COLO668 (cell line): ENCODE measurements at regions not wholly inside any gene's neighbourhood (a gene's known extent, or its start where the extent isn't known, plus 50 kb on each side); places are given as distances from the start of the nearest gene placed in this dataset.

Experiments used
- DNase-seq: peaks from one replicate; lab custom pipeline; 2025; ENCODE audit not compliant: unreplicated experiment; lab: John Stamatoyannopoulos, UW

DNA sequence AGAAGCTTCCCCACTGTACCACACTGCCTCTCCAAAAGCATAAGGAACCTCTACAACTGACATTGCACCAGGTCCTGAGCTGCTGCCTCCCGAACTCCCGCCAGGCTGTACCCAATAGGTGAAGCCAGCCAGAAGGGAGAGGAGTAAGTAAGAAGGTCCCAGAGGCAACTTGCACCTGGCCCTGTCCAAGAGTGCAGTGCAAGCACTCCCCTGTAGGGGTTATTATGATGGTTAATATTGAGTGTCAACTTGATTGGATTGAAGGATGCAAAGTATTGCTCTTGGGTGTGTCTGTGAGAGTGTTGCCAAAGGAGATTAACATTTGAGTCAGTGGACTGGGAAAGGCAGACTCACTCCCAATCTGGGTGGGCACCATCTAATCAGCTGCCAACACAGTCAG lies 879.3 kb upstream of the SLIT2 start:
- no peak for DNase-seq

DNA sequence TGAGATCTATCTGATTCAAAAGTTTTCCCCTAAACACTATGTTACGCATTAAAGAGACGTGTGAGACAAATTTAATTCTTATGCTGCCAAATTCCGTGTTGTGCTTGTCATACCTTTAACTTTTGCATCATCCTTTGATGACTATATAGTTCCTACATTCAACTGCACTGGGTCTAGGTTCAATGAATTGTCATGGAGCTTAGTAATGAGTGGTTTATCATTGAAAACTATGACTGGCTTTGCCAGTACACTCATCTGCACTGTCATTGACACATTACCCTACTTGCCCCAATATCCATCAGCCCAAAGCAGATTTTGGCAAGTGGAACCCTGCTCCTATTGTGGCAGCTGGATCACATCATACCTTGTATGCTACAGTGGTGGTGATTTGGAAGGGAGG lies 882.9 kb upstream of the SLIT2 start:
- no peak for DNase-seq

DNA sequence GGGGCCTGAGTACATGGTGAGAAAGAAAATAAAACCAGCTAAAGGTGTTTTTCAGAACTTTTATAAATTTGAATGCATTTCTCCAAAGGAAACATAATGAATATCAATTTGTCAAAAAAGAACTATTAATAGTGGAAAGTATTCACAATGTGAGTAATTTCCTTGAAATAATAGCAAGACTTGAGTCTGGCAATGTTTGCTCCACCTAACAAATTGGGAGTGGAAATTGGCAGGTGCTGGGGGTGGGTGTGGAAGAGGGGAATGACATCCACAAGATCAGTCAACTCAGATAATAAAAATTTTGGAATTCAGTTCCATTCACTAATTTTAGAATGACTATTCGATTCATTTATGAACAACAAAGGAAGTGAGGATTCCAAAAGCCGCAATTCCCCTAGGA lies 884.8 kb upstream of the SLIT2 start:
- no peak for DNase-seq

DNA sequence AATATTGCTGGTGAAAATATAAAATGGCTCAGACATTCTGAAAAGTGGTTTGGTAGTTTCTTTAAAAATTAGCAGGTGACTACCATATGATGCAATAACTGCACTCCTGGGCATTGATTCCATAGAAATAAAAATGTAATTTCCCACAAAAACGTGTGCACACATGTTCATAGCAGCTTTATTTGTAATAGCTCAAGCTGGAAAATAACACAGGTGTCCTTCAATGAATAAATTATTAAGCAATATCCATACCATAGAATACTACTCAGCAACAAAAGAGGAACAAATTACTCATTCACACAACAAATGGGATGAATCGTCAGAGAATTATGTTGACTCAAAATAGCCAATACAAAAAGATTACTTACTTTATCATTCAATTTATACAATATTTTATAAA lies 893.7 kb upstream of the SLIT2 start:
- no peak for DNase-seq

DNA sequence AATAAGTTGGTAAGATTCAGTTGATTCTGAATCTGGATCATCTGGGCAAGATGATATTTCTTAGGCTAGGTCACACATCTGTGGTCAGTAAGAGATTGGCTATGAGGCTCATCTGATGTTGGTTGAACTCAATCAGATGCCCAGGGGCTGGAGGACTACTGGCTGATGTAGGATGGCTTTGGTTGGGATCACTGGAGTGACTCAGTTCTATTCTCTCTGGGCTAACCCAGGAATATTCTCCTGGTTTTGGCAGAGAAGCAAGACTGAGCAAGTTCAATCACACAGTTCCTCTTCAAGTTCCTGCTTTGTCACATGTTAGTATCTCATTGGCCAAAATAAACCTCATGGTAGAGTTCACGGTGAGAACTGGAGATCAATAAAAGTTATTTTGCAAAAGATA lies 902.3 kb upstream of the SLIT2 start:
- no peak for DNase-seq

DNA sequence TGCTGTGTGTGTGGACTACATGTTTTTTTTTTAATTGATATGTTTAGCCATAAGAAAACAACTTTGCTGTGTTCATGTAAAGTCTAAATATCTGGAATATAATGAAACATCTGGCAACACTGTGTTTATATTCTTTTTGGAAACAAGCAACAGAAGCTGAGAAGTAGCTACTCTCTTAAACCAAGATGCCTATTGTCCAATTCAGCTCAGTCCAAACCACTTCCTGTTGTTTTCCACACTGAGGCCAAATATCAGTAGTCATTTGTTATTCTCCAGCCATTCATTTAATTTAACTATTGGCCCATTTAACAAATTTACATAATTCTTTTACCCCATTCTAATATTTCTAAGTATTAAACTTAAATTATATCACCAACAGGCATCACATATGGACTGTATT lies 903.0 kb upstream of the SLIT2 start:
- DNase-seq: no peak

DNA sequence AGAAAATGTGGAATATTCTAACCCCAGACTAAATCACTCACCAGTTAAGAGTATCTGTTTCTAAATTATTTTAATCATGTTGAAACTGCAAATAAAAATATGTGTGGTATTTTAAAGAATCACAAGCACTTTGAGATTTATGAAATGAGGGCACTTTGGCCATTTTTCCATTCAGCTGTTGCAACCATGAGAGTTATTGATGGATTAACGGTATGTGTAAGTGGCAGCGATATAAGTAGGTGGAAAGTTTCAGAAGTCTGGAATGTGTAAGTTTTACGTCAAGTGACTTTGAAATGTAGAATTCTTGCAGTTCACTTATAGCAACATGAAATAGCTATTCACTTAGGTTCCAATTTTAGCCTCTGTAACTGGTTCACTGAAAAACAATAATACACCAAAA lies 905.1 kb upstream of the SLIT2 start:
- no peak for DNase-seq

DNA sequence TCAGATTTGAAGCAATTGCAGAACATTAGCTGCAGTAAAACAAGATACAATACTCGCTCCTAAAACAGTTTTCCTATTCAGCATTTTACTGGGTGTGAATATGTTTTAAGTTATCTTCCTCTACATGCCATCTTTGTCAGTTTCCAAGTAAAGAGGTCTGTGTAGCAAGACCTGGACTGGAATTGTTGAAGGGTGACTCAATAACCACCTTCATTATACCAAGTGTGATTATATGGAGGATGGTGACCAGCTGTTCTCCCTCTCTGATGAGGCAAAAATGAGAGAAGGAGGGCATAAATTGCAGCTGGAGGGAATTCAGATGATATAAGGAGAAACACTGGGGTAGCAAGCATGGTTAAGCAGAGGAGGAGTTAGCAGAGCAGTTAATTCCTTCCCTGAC lies 922.1 kb upstream of the SLIT2 start:
- no peak for DNase-seq

DNA sequence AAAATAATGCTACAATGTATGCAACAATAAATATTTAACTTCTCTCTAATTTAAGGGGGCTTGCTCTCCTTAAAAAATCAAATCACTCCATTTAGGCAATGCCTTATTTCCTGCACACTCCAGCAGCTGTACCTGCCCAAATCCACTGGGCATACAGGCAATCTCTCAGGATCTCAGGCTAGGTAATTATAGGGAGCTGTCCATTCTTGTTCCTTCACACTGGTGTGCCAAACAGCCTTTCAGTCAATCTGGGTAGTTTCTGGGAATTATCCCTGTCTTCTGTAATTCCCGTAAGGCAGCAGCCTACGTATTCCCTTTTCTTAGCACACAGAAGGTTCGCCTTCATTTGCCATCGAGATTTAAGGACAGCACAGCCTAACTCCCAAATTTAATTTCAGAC lies 922.6 kb upstream of the SLIT2 start:
- no peak for DNase-seq

DNA sequence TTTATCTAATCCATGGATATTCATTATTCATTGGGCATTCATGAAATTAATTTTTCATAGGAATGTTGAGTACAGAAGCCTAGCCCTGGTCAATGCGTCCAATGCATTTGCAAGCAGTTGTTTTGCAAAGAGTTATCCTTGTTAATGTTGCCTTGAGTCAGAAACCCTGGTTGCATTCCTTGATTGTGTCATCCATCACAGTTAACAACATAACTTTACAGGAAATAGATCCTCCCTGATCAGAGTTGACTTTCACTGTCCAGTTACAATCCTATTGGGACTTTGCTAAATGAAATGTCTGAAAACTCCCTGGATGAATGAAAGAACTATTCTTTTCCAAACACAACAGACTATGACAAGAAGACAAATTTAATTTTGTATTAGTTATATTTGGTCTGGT lies 924.3 kb upstream of the SLIT2 start:
- no peak for DNase-seq

DNA sequence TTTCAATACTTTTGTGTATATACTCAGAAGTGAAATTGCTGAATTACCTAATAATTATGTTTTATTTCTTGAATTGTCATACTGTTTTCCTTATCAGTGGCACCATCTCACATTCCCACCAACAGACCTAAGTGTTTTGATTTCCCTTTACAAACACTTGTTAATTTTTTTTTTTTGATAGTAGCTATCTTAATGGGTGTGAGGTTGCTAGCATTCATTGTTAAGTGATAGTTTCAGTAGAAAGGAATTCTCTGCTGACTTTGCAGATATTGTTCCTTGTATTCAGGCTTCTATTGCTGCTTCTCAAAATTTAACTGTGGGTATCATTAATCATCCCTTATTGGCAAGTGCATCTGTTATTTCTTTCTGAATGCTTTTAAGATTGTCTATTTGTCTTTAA lies 927.5 kb upstream of the SLIT2 start:
- no peak for DNase-seq

DNA sequence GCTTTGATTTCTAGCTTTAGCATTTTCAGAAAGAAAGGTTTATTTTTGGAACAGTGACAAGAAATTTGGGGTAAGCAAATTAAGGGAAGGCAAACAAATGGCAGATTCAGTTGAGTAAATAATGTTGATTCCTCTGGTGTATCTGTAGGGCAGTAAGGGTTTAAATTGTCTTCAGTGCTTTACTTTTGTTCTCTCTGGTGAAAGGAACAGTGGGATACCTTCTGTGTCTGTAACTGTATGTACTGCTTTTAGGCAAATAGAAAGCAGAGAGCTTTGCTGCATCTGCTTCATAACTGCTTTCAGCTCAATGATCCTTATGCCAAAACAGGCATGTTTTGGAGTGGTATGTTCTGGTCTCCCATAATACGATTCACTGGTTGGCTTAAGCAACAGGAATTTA lies 932.1 kb upstream of the SLIT2 start:
- DNase-seq: no peak

DNA sequence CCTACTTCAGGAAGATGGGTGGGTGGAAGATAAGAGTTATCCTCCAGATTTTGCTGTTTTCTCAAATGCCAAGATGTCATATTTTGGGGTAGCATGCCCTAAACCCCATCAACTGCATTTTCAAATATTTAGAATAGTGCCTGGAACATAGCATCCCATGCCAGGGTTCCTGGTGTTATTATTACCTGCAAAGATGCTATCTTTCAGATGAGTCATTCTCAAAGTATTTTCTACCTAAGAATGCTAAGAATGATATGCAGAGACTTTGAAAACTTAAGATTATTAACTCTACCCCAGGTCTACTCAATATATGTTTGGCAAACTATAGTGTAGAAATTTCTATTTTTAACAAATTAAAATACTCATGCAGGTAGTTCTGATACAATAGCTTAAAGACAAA lies 934.3 kb upstream of the SLIT2 start:
- no peak for DNase-seq

DNA sequence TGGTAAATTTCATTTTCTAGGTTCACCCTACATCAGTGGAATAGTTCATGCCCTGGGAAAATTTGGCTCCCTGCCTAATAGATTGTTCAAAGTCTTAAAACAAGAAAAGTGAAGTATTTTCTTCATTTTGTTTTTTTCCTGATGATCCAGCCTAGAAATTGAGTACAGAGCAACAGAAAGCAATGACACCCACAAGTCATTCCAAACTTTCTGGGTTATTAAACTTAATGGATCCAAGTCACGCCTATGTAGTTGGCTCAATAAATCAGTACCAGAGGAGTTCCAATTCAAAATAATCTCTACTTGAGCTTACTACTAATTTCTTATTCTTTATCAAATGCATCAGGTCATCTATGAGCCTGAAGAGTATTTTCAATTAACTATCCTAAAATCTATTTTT lies 937.6 kb upstream of the SLIT2 start:
- no peak for DNase-seq

DNA sequence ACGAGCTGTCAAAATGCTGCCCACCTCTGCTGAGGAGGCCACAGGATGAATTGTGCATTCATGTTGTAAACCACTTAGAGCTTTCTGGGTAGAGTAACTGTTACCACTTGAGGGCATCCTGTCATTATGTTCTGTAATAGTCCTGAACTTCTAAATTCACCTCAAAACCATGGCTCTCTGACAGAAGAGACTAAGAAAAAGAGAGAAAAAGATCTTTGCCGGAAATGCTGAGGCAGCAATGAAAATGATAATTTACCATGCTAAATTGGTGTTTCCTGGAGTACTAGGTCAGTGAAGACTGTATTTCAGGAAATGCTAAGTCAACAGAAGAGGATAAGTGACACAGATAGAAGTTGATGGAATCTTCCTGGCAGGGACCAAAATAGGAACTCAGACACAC lies 942.3 kb upstream of the SLIT2 start:
- DNase-seq: no peak

DNA sequence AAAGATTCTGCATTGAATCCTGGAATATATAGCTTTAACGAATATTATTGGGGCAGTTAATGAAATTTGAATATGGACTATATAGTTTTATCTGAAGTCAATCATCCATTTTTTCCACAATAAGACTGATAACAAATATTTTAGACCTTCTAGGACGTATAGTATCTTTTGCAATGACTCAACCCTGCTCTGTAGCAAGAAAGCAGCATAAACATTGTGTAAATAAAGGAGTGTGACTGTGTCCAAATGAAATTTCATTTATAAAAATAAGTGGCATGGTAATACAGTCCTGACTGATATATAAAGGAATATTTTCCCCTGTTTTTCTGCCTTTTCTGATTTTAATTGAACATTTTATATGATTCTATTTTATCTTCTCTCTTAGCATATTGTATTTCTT lies 947.7 kb upstream of the SLIT2 start:
- no peak for DNase-seq

DNA sequence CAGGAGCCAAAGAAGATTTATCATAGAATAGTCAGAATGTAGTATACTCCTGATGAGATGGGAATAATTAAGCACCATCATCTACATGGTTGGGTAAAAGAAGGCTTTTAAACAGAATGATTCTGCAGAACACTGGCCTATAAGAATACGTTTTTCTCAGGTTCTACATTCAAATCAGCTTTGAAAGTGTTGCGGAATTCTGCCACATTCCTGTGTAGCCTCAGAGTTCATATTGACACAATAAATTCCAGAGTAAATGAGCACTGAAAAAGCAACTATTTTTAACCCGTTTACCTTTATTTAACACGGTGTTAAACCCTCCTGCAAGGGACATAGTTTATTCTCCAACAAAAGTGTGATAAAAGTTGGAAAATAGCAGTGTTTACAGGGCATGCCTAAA lies 950.2 kb upstream of the SLIT2 start:
- no peak for DNase-seq

DNA sequence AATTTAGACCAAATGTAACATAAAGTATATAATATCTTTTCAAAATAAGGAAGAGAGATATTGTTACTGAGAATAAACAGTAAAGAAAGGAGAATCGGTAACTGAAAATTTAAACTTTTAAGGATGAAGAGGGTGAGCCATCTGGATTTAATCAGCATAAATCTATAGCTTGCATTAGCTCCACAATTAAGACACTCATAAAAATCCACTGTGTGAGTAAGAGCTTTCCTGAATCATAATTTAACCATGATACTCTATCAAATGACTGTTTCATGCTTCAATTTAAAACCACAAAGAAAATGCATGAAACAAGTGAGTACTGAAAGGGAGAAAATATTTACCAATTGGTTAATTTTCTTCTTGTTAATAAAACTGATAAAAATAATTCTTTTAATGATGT lies 951.5 kb upstream of the SLIT2 start:
- DNase-seq: no peak

DNA sequence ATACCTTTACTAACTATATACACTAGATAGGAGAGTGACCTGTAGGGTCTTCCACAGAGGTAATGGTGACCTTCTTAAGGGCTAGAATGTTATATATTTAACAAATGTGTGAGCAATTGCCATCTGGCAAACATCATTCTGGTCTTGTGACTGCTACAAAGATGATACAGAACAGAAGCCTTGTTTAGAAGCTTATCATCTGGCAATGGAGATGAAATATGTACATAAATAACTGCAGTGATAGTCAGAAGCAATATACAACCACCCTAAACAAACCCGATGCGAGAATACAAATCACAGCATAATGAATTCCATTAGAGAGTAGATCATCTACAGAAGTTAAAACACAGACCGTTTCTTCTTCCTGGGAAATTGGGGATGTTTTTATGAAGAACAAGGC lies 952.7 kb upstream of the SLIT2 start:
- DNase-seq: no peak

DNA sequence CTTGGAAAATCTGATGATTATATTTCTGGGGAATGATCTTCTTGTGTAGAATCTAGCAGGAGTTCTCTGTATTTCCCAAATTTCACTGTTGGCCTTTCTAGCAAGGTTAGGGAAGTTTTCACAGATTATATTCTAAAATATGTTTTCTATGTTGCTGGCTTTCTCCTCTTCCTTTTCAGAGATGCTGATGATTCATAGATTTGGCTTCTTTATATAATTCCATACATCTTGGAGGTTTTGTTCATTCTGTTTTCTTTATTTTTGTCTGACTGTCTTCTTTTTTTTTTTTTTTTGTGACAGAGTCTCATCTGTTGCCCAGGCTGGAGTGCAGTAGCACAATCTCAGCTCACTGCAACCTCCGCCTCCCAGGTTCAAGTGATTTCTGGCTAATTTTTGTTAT lies 957.9 kb upstream of the SLIT2 start:
- DNase-seq: no peak

DNA sequence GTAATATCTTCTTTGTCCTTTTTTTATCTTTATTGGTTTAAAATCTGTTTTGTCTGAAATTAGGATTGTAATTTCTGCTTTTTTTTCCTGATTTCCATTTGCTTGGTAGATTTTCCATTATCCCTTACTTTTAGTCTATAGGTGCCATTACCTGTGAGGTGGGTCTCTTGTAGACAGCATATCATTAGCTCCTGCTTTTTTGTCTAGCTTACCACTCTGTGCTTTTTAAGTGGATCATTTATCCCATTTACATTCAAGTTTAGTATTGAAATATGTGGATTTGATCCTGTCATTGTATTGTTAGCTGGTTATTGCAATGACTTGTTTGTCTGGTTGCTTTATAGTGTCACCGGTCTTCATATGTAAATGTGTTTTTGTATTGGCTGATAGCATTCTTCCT lies 958.6 kb upstream of the SLIT2 start:
- no peak for DNase-seq

DNA sequence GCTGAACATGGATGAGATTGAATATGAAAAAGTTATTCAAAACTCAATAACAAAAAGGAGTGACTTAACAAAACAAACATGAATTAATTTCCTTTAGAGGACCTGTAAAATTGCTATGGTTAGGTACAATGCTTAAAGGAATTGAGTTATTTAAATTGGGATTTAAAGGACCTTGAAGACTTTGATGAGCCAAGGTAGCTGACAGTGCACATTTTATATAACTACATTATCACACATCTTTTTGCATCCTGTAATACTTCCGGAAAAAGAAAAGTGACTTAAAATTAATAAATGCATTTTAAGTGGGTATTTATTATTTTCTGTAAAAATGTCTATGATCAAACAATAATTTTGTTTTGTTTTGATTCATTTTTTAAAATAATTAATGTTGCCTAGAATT lies 964.8 kb upstream of the SLIT2 start:
- DNase-seq: no peak

DNA sequence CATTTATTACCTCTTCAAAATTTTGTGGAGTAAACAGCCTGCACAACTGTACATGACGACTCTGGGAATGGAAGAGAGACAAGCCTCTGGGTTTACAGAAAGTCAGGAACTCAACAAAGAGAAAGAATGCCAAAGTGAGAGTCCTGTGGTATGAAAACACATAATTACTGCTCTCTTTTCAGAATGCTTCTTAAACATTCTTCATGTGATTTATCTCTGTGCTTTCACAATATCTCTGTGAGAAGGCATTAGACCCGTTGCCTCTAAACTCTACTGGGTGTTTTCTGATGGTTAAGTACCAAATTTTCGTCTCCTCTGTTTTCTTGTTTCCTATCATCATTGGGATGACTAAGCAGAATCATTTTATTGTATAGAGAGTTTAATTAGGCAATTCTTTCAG lies 966.6 kb upstream of the SLIT2 start:
- DNase-seq: no peak

DNA sequence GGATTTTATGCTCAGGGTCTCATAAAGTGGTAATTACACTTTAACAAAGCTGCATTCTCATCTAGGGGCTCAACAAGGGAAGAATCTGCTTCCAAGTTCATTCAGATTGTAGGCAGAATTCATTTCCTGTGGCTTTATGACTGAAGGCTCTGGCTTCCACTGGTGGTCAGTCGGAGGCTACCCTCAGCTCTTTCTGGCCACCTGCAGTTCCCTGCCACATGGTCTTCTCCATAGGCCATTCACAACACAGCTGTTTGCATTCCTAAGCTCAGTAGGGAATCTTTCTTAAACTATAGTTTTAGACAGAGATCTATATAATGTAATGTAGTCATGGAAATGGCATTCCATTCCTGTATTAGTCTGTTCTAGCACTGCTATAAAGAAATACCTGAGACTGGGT lies 973.0 kb upstream of the SLIT2 start:
- DNase-seq: no peak
